HG03558 (cell line): ENCODE measurements at regions not wholly inside any gene's neighbourhood (a gene's known extent, or its start where the extent isn't known, plus 50 kb on each side); places are given as distances from the start of the nearest gene placed in this dataset.
"Not testable (repeated sequence)": the region's sequence is repeated elsewhere in the genome, so short reads cannot be mapped to it uniquely, and the experiment has no call there.

ENCODE experiments used
- ATAC-seq: cut with Tn5 transposase; IDR thresholded peaks from one replicate; pipeline ENCODE4 v1.9.1; 2021; ENCODE audit warnings: moderate number of reproducible peaks; ENCODE audit not compliant: unreplicated experiment; ENCODE audit errors: extremely low read depth

DNA sequence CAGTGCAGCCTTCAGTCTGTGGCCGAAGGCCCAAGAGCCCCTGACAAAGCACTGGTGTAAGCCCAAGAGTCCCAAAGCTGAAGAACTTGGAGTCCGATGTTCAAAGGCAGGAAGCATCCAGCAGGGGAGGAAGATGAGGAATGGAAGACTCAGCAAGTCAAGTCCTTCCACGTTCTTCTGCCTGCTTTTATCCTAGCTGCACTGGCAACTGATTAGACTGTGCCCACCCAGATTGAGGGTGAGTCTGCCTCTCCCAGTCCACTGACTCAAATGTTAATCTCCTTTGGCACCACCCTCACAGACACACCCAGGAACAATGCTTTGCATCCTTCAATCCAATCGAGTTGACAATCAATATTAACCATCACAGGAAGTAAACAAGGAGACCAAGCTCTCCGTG lies 282.2 kb upstream of the CLEC14A start:
- ATAC-seq, result not testable (repeated sequence)

DNA sequence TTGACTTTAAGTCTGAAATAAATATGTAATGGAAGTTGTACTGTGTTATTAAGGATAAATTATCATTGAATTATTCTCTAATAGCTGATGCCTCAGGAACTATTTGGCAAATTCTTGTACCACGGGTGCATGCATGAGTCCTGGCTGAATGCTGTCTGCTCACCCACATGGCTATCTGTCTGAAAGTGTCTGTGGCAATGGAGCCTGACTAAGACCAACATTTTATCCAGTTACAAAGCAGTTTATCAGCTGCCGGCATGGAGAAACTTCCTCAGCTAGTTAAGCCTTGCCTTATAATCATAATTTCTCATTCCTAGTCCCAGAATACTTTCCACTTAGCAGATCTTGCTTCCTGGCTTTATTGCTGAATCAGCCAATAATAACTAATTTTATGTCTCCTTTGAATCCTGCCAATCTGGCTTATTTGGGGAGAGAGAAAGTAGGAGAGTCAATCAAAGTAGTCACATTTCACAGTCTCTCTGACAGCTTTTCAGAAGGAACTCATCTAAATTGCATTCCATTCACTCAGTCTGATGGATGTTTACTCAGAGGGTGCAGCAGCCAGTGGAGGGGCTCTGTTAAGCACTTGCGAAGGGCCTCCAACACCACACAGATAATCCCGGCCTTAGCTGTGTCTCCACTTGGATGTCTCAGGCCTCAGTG lies 280.6 kb upstream of the CLEC14A start:
- no peak for ATAC-seq

DNA sequence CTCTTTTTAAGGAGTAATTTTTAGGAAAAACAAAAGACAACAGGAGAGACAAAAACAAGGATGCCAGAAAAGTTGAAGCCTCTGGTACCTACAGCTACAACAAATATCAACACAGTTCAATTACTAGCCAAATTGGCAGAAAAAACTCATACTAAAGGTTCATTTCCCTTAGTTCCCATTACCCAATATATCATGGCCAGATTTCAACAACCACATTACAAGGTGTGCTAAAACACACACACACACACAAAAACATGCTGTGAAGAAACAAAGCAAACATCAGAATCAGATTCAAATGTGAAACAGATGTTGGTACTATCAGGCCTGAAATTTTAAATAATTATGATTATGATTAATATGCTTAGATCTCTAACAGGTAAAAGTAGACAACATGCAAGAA lies 272.7 kb upstream of the CLEC14A start:
- no peak for ATAC-seq

DNA sequence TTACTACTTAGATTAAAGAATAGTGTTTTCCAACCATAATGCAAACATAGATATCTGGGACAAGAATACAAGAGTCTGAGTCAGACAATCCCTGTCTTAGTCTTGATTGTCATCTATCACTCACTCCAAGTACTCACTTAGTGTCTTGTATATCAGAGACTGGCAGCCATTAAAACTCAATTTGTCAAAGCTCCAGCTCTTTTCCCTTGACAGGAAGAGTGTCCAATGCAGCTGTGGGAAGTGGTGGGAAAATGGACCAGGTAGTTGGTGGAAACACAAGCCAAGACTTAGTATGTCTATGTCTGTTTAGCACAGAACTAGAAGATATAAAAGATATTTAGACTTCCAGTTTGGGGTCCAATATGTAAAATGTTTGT lies 271.6 kb upstream of the CLEC14A start:
- ATAC-seq, result no peak

GRCh38 chr14:38526826-38527501 lies 271.1 kb upstream of the CLEC14A start:
- ATAC-seq, result no peak

DNA sequence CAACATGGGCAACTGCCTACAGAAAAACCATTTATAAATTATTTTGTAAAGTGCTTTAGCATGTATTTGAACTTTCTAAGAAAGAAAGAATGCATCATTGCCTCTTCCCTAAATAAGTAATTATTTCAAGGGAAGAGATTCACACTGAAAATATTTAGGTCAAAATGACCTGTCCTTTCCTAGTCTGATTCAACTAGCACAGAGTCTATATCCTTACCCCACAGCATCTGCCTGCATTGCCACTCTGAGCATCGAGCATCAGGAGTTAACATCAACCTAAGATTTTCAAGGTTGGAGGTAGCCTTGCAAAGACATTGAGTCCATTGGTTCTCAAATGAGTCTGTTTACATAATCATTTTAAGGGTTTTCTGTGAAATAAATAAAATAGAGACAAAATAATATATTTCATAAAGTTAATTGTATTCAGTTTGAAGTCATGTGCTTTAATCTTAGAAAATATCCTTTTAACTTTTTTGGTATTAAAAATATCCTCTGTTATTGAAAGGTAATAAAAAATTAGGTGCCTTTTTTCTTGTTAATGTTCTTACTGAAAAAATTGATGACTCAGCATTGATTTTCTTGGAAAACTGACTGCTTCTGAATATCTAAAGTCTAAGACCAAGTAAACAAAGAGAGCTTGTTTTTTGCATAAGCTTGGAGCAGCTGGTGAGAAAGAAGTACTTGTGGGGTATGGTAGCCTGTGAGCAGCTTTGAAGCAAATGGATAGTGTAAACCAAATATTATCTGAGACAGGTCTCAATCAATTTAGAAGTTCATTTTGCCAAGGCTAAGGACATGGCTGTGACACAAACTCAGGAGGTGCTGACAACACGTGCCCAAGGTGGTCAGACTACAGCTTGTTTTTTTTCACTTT lies 269.0 kb upstream of the CLEC14A start:
- no peak for ATAC-seq

DNA sequence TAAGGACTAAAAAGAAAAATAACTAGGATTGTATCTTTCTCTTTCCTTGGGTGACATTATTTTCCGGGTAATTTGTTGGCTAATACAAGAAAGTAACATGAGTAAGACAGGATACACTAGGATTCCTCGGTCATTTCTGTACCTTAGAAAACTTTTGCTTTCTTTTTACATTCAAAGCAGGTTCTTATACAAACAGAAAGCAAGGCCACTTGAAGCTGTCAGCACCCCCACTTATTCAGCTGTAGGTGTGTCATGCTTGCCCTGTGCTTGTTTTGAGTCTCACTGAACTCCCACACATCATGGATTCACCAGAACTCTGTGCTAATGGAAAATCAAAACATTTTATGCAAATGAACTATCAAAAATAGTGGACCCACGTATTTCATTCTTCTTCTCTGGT lies 266.8 kb upstream of the CLEC14A start:
- no peak for ATAC-seq

DNA sequence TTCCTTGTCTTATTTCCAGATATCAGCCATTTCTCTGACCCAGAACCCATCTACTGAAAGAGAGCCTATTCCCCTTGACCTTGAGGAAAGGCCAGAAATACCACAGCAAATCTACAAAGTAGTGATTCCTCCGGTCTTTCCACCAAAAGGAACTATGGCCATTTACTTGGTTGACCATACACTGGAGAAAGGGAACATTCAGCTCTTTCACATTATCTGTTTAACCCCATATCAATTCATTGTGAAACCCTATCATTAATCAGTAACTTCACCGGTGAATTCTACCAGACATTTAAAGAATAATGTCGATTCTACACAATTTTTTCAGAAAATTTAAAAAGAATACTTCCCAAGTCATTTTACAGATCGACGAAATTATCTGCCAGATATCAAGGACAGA lies 265.7 kb upstream of the CLEC14A start:
- no peak for ATAC-seq

GRCh38 chr14:38517426-38517825 lies 261.5 kb upstream of the CLEC14A start:
- no peak for ATAC-seq

- ATAC-seq, result no peak
Observed at GRCh38 chr14:38512236-38512635, 256.3 kb upstream of the CLEC14A start.

DNA sequence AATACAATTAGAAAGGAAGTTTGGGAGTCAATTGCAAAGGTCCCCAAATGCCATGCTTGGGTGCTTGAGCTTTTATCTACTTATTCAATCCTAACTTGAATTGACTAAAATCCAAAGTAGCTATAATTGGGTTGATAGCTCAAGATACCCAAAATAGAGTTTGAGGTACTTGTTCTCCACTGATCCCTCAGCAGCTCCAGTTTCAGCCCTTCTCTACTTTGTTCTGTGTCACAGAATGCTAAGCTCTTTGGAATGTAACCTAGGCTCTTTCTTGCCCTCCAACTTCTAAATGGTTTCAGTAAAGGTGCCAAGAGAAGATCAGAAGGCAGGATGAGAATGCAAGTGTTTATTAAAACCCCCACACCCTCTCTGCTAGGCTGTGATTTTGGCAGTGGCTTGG lies 251.4 kb upstream of the CLEC14A start:
- ATAC-seq, result no peak

- no peak for ATAC-seq
Observed at GRCh38 chr14:38505973-38506249, 250.0 kb upstream of the CLEC14A start.

- ATAC-seq, result no peak
Observed at GRCh38 chr14:38505221-38505972, 249.5 kb upstream of the CLEC14A start.

GRCh38 chr14:38504175-38504574 lies 248.3 kb upstream of the CLEC14A start:
- no peak for ATAC-seq

- no peak for ATAC-seq
Observed at GRCh38 chr14:38502239-38502638, 246.3 kb upstream of the CLEC14A start.

- ATAC-seq, result no peak
Observed at GRCh38 chr14:38500125-38500524, 244.2 kb upstream of the CLEC14A start.

DNA sequence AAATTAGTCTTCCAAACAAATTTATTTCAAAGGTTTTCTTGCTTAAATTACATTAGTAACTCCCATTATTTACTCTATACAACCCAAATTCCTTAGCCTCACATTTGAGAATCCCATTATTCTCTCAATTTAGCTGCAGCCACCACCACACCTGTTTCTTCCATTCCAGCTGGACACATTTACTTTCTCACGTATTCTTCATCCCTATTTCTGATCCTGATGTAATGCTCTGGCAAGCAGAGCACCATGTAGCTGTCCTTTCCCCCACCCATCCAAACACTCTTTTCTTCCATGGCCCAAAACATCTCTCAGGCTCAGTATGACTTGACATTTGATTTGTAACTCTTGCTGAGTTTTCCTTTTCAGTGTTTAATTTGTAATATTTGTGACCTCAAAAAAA lies 240.2 kb upstream of the CLEC14A start:
- no peak for ATAC-seq

DNA sequence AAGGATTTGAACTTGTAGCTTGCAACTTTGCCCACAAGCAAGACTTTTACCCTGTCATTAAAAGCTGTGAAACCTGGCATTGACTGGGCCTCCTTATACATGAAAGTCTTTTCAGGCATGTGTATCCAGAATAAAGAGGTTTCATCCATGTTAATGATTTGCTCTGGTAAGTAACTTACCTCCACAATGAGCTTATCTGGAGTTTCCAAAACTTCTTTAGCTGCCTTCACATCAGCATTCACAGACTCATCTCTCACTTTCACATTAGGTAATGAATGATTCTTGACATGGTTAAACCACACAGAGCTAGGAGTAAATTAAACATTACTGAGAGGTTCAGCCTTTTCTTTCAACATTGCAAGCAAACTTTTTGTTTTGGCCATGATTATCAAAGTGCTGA lies 234.4 kb upstream of the CLEC14A start:
- peak; percentile 48 for ATAC-seq

- ATAC-seq, result no peak
Observed at GRCh38 chr14:38485026-38485425, 229.1 kb upstream of the CLEC14A start.

DNA sequence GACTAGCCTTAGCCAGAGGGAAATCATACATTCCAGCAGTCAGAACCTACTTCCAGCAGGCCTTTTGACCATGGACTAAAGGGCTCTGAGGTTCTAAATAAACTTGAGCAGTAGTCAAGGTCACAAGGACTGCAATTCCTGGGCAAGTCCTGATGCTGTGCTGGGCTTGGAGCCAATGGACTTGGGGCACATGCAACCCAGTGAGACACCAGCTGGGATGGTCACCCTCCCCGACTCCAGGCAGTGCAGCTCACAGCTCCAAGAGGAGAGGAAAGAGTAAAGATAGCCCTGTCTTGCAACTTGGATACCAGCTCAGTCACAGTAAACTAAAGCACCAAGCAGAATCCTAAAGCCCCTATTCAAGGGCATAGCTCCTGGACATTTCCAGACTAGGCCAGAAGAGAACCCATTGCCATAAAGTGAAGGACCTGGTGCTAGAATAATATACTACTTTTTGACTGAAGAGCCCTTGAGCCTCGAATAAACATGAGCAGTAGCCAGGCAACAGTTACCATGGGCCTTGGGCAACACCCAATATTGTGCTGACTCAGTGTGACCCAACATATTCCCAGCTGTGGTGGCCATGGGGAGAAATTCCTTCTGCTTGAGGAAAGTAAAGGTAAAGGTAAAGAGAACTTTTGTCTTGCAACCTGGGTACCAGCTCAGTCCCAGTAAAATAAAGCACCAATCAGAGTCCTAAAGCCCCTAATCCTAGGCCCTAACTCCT lies 226.2 kb upstream of the CLEC14A start:
- no peak for ATAC-seq
